Gastroesophageal sphincter (tissue), 4 donors: ENCODE measurements at regions not wholly inside any gene's neighbourhood (a gene's known extent, or its start where the extent isn't known, plus 50 kb on each side); places are given as distances from the start of the nearest gene placed in this dataset.

Experiments
- ATAC-seq: fragments of 150-250 bp; one replicate; pipeline ENCODE4 v1.9.1; 2016; ENCODE audit warnings: mild to moderate bottlenecking, moderate library complexity
- H3K27ac ChIP-seq, 4 donors: fragments of 200-600 bp; sonication (generic) in 3 of 4; 1 replicate in 3 of 4; 2 replicates in 1 of 4; pipeline ENCODE4 v1.5.1; 2016 to 2019
- H3K27me3 ChIP-seq: fragments of 200-600 bp; sonication (generic); one replicate; pipeline ENCODE4 v1.5.1; 2019
- H3K36me3 ChIP-seq, 2 donors: fragments of 200-600 bp; sonication (generic); one replicate each; pipeline ENCODE4 v1.5.1; 2019; ENCODE audit warnings: control low read depth in 1 of 2
- H3K4me1 ChIP-seq, 3 donors: fragments of 200-600 bp; sonication (generic); 1 replicate in 2 of 3; 2 replicates in 1 of 3; pipeline ENCODE4 v1.5.1; 2016 to 2019; ENCODE audit warnings: control low read depth in 2 of 3
- H3K4me3 ChIP-seq, 2 donors: fragments of 200-600 bp; sonication (generic); one replicate each; pipeline ENCODE4 v1.5.1; 2019; ENCODE audit warnings: mild to moderate bottlenecking in 1 of 2, moderate library complexity in 1 of 2
- H3K9me3 ChIP-seq, 3 donors: fragments of 200-600 bp; sonication (generic); one replicate each; pipeline ENCODE4 v1.5.1; 2017 to 2019; ENCODE audit warnings: control low read depth in 2 of 3
- CTCF ChIP-seq, 4 experiments: fragments of 200-600 bp in 2 of 4; fragments of 450-650 bp in 2 of 4; sonication (generic) in 1 of 4; IDR thresholded peaks; one replicate each; pipeline ENCODE4 v1.5.1; 2017 to 2019; ENCODE audit warnings: antibody characterized with exemption in 4 of 4, mild to moderate bottlenecking in 2 of 4, moderate library complexity in 2 of 4
- EP300 ChIP-seq: sonication (generic); formaldehyde crosslinking; IDR thresholded peaks from one replicate; pipeline ENCODE4 v1.6.1; 2017; ENCODE audit warnings: antibody characterized with exemption, mild to moderate bottlenecking
- POLR2A ChIP-seq, 2 donors: fragments of 450-650 bp; IDR thresholded peaks; one replicate each; pipeline ENCODE4 v1.6.1; 2017; ENCODE audit warnings: antibody characterized with exemption in 2 of 2, mild to moderate bottlenecking in 2 of 2, moderate library complexity in 1 of 2
- POLR2AphosphoS5 ChIP-seq: sonication (generic); formaldehyde crosslinking; IDR thresholded peaks from one replicate; pipeline ENCODE4 v1.6.1; 2017; ENCODE audit warnings: antibody characterized with exemption
- WGBS, 2 donors: methylation state at CpG; one replicate each; pipeline ENCODE4 v1.1.5; 2018; ENCODE audit warnings: low coverage in 1 of 2; 5-methylcytosine and 5-hydroxymethylcytosine counted together

DNA sequence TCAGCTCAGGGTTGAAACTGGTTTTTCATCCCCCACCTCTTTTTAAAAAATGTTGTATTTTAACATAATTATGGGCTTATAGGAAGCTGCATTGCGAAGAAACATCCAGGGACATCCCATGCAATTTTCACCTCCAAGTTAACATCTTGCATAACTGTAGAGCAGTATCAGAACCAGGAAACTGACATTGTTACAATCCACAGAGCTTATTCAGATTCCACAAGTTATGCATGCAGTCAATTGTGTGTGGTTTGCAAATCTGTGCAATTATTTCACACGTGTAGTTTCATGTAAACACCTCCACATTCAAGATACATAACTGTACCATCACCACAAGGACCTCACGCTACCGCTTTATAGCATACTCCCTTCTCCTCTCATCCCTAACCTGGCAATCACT, 97.5 kb upstream of the GATB start:
- TF ChIP-seq CTCF (IDR thresholded peaks at IDR 0.05) (no peak), POLR2AphosphoS5 (no peak), POLR2A (IDR thresholded peaks at IDR 0.05) (no peak), EP300 (no peak)
- H3K4me3 ChIP-seq, result no peak overlapping the region
- no peaks in the 10 kb centered on the region for H3K27me3 ChIP-seq
- H3K27ac ChIP-seq, result no peak overlapping the region
- no peak for ATAC-seq
- H3K9me3 ChIP-seq, result no peaks in the 10 kb centered on the region
- WGBS, 2 donors, result 72 to 73% methylated on average over 4 of the region's 4 CpGs
- no peaks in the 10 kb centered on the region for H3K36me3 ChIP-seq
- no peaks in the 10 kb centered on the region for H3K4me1 ChIP-seq

DNA sequence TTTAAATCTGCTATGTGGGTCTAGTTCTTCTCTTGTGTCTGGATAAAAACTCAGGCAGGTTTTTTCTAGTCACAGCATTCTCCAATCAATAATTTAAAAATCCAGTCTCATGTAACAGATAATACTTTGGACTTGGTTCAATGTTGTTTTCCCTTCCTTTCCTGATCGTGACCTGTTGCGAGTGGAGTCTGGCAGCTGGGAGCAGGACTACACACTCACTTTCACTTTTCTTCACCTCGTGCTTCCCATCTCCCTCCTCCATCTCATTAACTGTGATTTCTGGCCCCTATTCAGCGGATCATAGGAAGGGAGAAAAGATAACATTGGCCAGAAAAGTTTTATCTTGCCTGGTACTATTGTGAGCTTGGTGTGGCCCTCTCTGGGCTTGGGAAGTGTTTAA, 96.6 kb upstream of the GATB start:
- no peak overlapping the region for H3K27ac ChIP-seq
- ATAC-seq, result no peak
- no peaks in the 10 kb centered on the region for H3K27me3 ChIP-seq
- TF ChIP-seq POLR2A (IDR thresholded peaks at IDR 0.05), result no peak
- TF ChIP-seq CTCF (IDR thresholded peaks at IDR 0.05), result no peak
- TF ChIP-seq POLR2AphosphoS5, result no peak
- TF ChIP-seq EP300, result no peak
- H3K36me3 ChIP-seq, result no peaks in the 10 kb centered on the region
- H3K4me3 ChIP-seq, result no peak overlapping the region
- H3K9me3 ChIP-seq, result no peaks in the 10 kb centered on the region
- no peaks in the 10 kb centered on the region for H3K4me1 ChIP-seq
- WGBS, 2 donors, result 40 to 66% methylated on average over 2 to 4 of the region's 4 CpGs

GRCh38 chr4:151855747-151856146, 94.9 kb upstream of the GATB start:
- Histone ChIP-seq H3K27ac (no peak overlapping the region), H3K9me3 (no peaks in the 10 kb centered on the region), H3K27me3 (no peaks in the 10 kb centered on the region), H3K36me3 (no peaks in the 10 kb centered on the region), H3K4me1 (peaks cover 0 to 5% (median 0%) of the 10 kb centered on the region in 3 donors), H3K4me3 (no peak overlapping the region)
- TF ChIP-seq POLR2AphosphoS5 (no peak), POLR2A (IDR thresholded peaks at IDR 0.05) (no peak), CTCF (IDR thresholded peaks at IDR 0.05) (no peak), EP300 (no peak)
- ATAC-seq, result no peak
- 67 to 90% methylated on average over 1 of the region's 1 CpG for WGBS, 2 donors

DNA sequence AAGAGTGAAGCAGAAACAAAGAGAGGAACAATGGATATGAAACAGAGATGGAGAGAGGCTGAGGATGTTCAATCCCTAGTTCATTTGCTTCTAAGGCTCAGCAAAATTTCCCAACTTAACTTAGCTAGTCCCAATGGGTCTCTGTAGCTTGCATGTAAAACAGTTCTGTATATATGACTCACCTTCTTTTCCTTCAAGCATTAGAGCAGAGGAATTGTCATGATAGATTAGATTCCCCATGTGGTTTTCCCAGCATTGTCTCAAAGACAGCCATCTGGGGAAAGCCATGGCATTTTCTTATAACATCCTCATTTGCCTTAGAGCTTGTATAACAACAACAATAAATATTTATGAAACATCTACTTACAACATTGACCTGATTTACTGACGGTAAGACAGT, 93.9 kb upstream of the GATB start:
- ATAC-seq, result no peak
- Histone ChIP-seq H3K36me3 (no peaks in the 10 kb centered on the region), H3K4me1 (peaks cover 0 to 6% (median 0%) of the 10 kb centered on the region in 3 donors), H3K9me3 (no peaks in the 10 kb centered on the region), H3K27ac (no peak overlapping the region), H3K27me3 (no peaks in the 10 kb centered on the region), H3K4me3 (no peak overlapping the region)
- no peak for TF ChIP-seq POLR2AphosphoS5
- no peak for TF ChIP-seq POLR2A (IDR thresholded peaks at IDR 0.05)
- TF ChIP-seq CTCF (IDR thresholded peaks at IDR 0.05), result no peak
- no peak for TF ChIP-seq EP300
- 80% methylated on average over 1 of the region's 1 CpG; no CpG with 5 or more reads in 1 of the 2 donors for WGBS, 2 donors

DNA sequence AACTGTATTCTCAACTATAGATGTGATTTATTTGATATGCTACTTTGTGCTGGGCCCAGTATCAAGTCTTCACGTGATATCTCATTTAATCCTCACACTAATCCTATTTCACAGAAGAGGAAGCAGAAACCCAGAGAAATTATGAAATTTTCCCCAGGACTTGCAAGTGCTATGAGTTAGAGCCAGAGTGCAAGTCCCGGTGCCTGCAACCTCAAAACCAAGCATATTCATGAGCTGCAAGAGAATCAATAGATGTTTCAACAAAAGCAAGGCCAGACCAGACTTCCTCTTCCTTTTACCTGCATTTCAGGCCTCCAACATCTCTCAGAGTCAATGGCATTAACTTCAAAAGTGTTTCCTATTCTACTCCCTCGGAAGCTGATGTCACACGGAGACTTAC, 92.2 kb upstream of the GATB start:
- no peak overlapping the region for H3K4me3 ChIP-seq
- H3K9me3 ChIP-seq, result peaks cover 0 to 7% (median 0%) of the 10 kb centered on the region in 3 donors
- no peaks in the 10 kb centered on the region for H3K27me3 ChIP-seq
- TF ChIP-seq POLR2A (IDR thresholded peaks at IDR 0.05) (no peak), POLR2AphosphoS5 (no peak), EP300 (no peak), CTCF (IDR thresholded peaks at IDR 0.05) (no peak)
- H3K27ac ChIP-seq, result no peak overlapping the region
- 57 to 80% methylated on average over 1 to 4 of the region's 4 CpGs for WGBS, 2 donors
- no peak for ATAC-seq
- H3K36me3 ChIP-seq, result no peaks in the 10 kb centered on the region
- peaks cover 0 to 6% (median 0%) of the 10 kb centered on the region in 3 donors for H3K4me1 ChIP-seq
